ENCODE measurements at regions not wholly inside any gene's neighbourhood (a gene's known extent, or its start where the extent isn't known, plus 50 kb on each side); places are given as distances from the start of the nearest gene placed in this dataset.

- Histone ChIP-seq H3K9ac (no peak overlapping the region), H3K9me3 (0 out of 2 replicates have a peak, but pooled peaks cover 14% of the 10 kb centered on the region), H2AFZ (ENCODE audit: low read depth) (no peak overlapping the region), H3K36me3 (replicated peaks in 1 of 2; ENCODE audit: control insufficient read depth in 1 of 2, insufficient read depth in 2 of 2, low read length in 1 of 2) (no peaks in the 10 kb centered on the region), H3K79me2 (ENCODE audit: insufficient read depth) (no peaks in the 10 kb centered on the region), H3K27ac (ENCODE audit: low read depth in 2 of 2, low read length in 1 of 2) (no peak overlapping the region), H3K27me3 (ENCODE audit: insufficient read depth) (no peaks in the 10 kb centered on the region), H4K20me1 (ENCODE audit: insufficient read depth) (no peaks in the 10 kb centered on the region), H3F3A (replicated peaks; ENCODE audit: insufficient read depth) (peaks cover 7% of the 10 kb centered on the region), H3K4me1 (ENCODE audit: control insufficient read depth in 1 of 2, insufficient read depth in 2 of 2, low read depth in 1 of 2, low read length in 1 of 2) (no peaks in the 10 kb centered on the region), H3K4me2 (no peak overlapping the region), H3K9me2 (no peaks in the 10 kb centered on the region), H3K4me3 (ENCODE audit: low read depth in 2 of 2, low read length in 1 of 2) (no peak overlapping the region)
- CTCF ChIA-PET: interaction anchor here (0.6 to 2.1 kb wide), 3 partner anchors 66 to 93 kb away, joined by 3 to 6 read pairs (median 3); no protein-coding TSS in a partner anchor
- TF ChIP-seq YY1 (IDR thresholded peaks at IDR 0.05; ENCODE audit: low read depth): no peak
- TF ChIP-seq USF1 (IDR thresholded peaks at IDR 0.05; ENCODE audit: borderline replicate concordance, low read depth): no peak
- TF ChIP-seq CTCF (IDR thresholded peaks at IDR 0.05): no peak
- TF ChIP-seq ZBTB33 (IDR thresholded peaks at IDR 0.05; ENCODE audit: borderline replicate concordance, low read depth): no peak
- no peak for TF ChIP-seq SIN3A (IDR thresholded peaks at IDR 0.05; ENCODE audit: borderline replicate concordance, low read depth, low read length)
- TF ChIP-seq MXI1 (IDR thresholded peaks at IDR 0.05; ENCODE audit: low read depth, low read length): no peak
- TF ChIP-seq NFIC (IDR thresholded peaks at IDR 0.05; ENCODE audit: borderline replicate concordance): no peak
- no peak for TF ChIP-seq FOSL2 (IDR thresholded peaks at IDR 0.05; ENCODE audit: borderline replicate concordance, low read depth)
- no peak for TF ChIP-seq GATA2 (CRISPR knock-in tag; IDR thresholded peaks at IDR 0.05)
- TF ChIP-seq PBX3 (IDR thresholded peaks at IDR 0.05): no peak
- TF ChIP-seq TEAD4 (IDR thresholded peaks at IDR 0.05; ENCODE audit: borderline replicate concordance, insufficient read depth): no peak
- no peak for TF ChIP-seq ELF1 (IDR thresholded peaks at IDR 0.05)
- TF ChIP-seq IRF3 (IDR thresholded peaks at IDR 0.05; ENCODE audit: low read depth, low read length): no peak
- TF ChIP-seq TCF12 (IDR thresholded peaks at IDR 0.05): no peak
- no peak for TF ChIP-seq REST (IDR thresholded peaks at IDR 0.05; ENCODE audit: low read depth, low read length)
- TF ChIP-seq GABPA (IDR thresholded peaks at IDR 0.05; ENCODE audit: low read depth): no peak
- TF ChIP-seq NRF1 (IDR thresholded peaks at IDR 0.05; ENCODE audit: low read depth, low read length): no peak
- no peak for TF ChIP-seq USF2 (IDR thresholded peaks at IDR 0.05; ENCODE audit: borderline replicate concordance, low read depth, low read length)
- 72% methylated on average over 5 of the region's 5 CpGs for WGBS (ENCODE audit: low lambda C conversion rate)
- DNase-seq: no peak
- POLR2A ChIA-PET: no interaction called here
Observed at GRCh38 chr2:11058129-11058528, 97.1 kb upstream of the SLC66A3 start.

All from SK-N-SH (cell line).